Neural cell (in vitro differentiated cells): ENCODE measurements at regions not wholly inside any gene's neighbourhood (a gene's known extent, or its start where the extent isn't known, plus 50 kb on each side); places are given as distances from the start of the nearest gene placed in this dataset.

ENCODE experiments used
- H2AFZ ChIP-seq: fragments of 200-600, 300-800 bp; sonication (generic), shearing (Covaris generic); 2 replicates; pipeline ENCODE4 v1.6.0; 2014; ENCODE audit warnings: low read depth, mild to moderate bottlenecking, antibody characterized with exemption, low read length, moderate library complexity
- H3F3A ChIP-seq: fragments of 200-600 bp; shearing (Covaris generic); 2 replicates; pipeline ENCODE4 v1.6.1; 2016; ENCODE audit warnings: mild to moderate bottlenecking, moderate library complexity, mixed read lengths, antibody characterized with exemption, low read length; ENCODE audit not compliant: insufficient read depth, poor library complexity, severe bottlenecking
- H3K27ac ChIP-seq: fragments of 200-600, 300-800 bp; sonication (generic), shearing (Covaris generic); 2 replicates; pipeline ENCODE4 v1.5.1; 2014; ENCODE audit warnings: mild to moderate bottlenecking, low read length, moderate library complexity
- H3K27me3 ChIP-seq: fragments of 300-800, 200-600 bp; sonication (generic), shearing (Covaris generic); 2 replicates; pipeline ENCODE4 v1.6.0; 2014; ENCODE audit warnings: mild to moderate bottlenecking, low read depth, low read length, moderate library complexity; ENCODE audit not compliant: insufficient read depth
- H3K36me3 ChIP-seq: fragments of 300-800, 200-600 bp; sonication (generic), shearing (Covaris generic); 2 replicates; pipeline ENCODE4 v1.5.1; 2014; ENCODE audit warnings: mild to moderate bottlenecking, antibody characterized with exemption, low read length, moderate library complexity; ENCODE audit not compliant: insufficient read depth
- H3K4me2 ChIP-seq: fragments of 300-800, 200-600 bp; sonication (generic), shearing (Covaris generic); 2 replicates; pipeline ENCODE4 v1.6.0; 2014; ENCODE audit warnings: mild to moderate bottlenecking, low read length
- H3K4me3 ChIP-seq: fragments of 300-800, 200-600 bp; sonication (generic), shearing (Covaris generic); 2 replicates; pipeline ENCODE4 v1.5.1; 2014; ENCODE audit warnings: mild to moderate bottlenecking, low read length, moderate library complexity
- H3K79me2 ChIP-seq: fragments of 200-600 bp; shearing (Covaris generic); replicated peaks from 2 replicates; pipeline ENCODE4 v1.6.0; 2014; ENCODE audit warnings: mild to moderate bottlenecking, low read length, moderate library complexity; ENCODE audit not compliant: insufficient read depth
- H3K9ac ChIP-seq: fragments of 300-800, 200-600 bp; sonication (generic), shearing (Covaris generic); 2 replicates; pipeline ENCODE4 v1.6.1; 2016; ENCODE audit warnings: mild to moderate bottlenecking, low read length, mixed read lengths
- H3K9me2 ChIP-seq: fragments of 200-600 bp; shearing (Covaris generic); 2 replicates; pipeline ENCODE4 v1.6.1; 2016; ENCODE audit warnings: mild to moderate bottlenecking, low read length, mixed read lengths; ENCODE audit not compliant: insufficient read depth
- H3K9me3 ChIP-seq: fragments of 200-600, 300-800 bp; sonication (generic), shearing (Covaris generic); 2 replicates; pipeline ENCODE4 v1.6.1; 2016; ENCODE audit warnings: mild to moderate bottlenecking, mixed run types, low read length, moderate library complexity, mixed read lengths
- H4K20me1 ChIP-seq: fragments of 200-600 bp; shearing (Covaris generic); 2 replicates; pipeline ENCODE4 v1.6.1; 2016; ENCODE audit warnings: mild to moderate bottlenecking, mixed run types; ENCODE audit not compliant: insufficient read depth
- EZH2 ChIP-seq: fragments of 200-600, 300-800 bp; shearing (Covaris generic), sonication (generic); IDR thresholded peaks from 2 replicates; pipeline ENCODE4 v1.6.1; 2014; ENCODE audit warnings: antibody characterized with exemption, low read length, borderline replicate concordance, mild to moderate bottlenecking; ENCODE audit not compliant: insufficient read depth, poor library complexity, severe bottlenecking
- MXI1 ChIP-seq: fragments of 450-650 bp; conservative IDR thresholded peaks from 2 replicates; pipeline ENCODE4 v1.6.1; 2014; ENCODE audit warnings: antibody characterized with exemption, mild to moderate bottlenecking; ENCODE audit not compliant: poor library complexity, severe bottlenecking
- POLR2AphosphoS5 ChIP-seq: IDR thresholded peaks from 2 replicates; pipeline ENCODE4 v1.6.1; 2012
- RAD21 ChIP-seq: fragments of 450-650 bp; conservative IDR thresholded peaks from 2 replicates; pipeline ENCODE4 v1.6.1; 2014; ENCODE audit warnings: antibody characterized with exemption, mild to moderate bottlenecking, moderate library complexity
- SMC3 ChIP-seq: fragments of 450-650 bp; conservative IDR thresholded peaks from 2 replicates; pipeline ENCODE4 v1.6.1; 2014; ENCODE audit warnings: antibody characterized with exemption, mild to moderate bottlenecking, moderate library complexity; ENCODE audit not compliant: poor library complexity
- TAF1 ChIP-seq: IDR thresholded peaks from 2 replicates; pipeline ENCODE4 v1.6.1; 2012; ENCODE audit warnings: low read depth
- TF ChIP-seq, protein P1 (sequence below): IDR thresholded peaks from 2 replicates; pipeline ENCODE4 v1.6.1; 2012; ENCODE audit warnings: borderline replicate concordance
- TF ChIP-seq, protein P2 (sequence below): fragments of 450-650 bp; IDR thresholded peaks from 2 replicates; pipeline ENCODE4 v1.5.1; 2014; ENCODE audit warnings: antibody characterized with exemption, mild to moderate bottlenecking, moderate library complexity; ENCODE audit not compliant: poor library complexity, severe bottlenecking

DNA sequence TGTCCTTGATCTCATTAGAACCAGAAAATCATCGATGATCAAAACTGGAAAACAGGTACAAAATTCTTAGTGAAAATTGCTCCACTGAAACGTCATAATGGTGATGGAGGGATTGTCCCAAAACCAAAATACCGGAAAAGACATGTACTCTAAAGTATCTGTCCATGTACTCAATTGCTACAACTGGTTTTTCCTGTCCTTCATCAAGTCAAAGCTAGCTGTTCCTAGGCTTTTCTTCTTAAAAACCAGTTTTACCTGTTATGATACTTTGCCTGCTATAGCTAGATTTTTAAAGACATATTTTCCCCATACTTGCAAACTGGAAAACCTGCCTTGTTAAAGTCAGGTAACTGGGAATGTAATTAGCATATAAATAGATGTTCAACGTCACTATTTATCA, 50.5 kb upstream of the LRRC1 start:
- no peak overlapping the region for H3K4me3 ChIP-seq
- no peaks in the 10 kb centered on the region for H3K79me2 ChIP-seq
- no peak overlapping the region for H3K9ac ChIP-seq
- H3K27me3 ChIP-seq: no peaks in the 10 kb centered on the region
- no peak for TF ChIP-seq EZH2
- no peak for TF ChIP-seq MXI1
- TF ChIP-seq, protein P1, sequence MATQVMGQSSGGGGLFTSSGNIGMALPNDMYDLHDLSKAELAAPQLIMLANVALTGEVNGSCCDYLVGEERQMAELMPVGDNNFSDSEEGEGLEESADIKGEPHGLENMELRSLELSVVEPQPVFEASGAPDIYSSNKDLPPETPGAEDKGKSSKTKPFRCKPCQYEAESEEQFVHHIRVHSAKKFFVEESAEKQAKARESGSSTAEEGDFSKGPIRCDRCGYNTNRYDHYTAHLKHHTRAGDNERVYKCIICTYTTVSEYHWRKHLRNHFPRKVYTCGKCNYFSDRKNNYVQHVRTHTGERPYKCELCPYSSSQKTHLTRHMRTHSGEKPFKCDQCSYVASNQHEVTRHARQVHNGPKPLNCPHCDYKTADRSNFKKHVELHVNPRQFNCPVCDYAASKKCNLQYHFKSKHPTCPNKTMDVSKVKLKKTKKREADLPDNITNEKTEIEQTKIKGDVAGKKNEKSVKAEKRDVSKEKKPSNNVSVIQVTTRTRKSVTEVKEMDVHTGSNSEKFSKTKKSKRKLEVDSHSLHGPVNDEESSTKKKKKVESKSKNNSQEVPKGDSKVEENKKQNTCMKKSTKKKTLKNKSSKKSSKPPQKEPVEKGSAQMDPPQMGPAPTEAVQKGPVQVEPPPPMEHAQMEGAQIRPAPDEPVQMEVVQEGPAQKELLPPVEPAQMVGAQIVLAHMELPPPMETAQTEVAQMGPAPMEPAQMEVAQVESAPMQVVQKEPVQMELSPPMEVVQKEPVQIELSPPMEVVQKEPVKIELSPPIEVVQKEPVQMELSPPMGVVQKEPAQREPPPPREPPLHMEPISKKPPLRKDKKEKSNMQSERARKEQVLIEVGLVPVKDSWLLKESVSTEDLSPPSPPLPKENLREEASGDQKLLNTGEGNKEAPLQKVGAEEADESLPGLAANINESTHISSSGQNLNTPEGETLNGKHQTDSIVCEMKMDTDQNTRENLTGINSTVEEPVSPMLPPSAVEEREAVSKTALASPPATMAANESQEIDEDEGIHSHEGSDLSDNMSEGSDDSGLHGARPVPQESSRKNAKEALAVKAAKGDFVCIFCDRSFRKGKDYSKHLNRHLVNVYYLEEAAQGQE: no peak
- no peaks in the 10 kb centered on the region for H3K36me3 ChIP-seq
- no peaks in the 10 kb centered on the region for H4K20me1 ChIP-seq
- no peaks in the 10 kb centered on the region for H3K9me3 ChIP-seq
- H3F3A ChIP-seq: no peaks in the 10 kb centered on the region
- no peak overlapping the region for H3K4me2 ChIP-seq
- no peak overlapping the region for H2AFZ ChIP-seq
- no peak overlapping the region for H3K27ac ChIP-seq
- no peaks in the 10 kb centered on the region for H3K9me2 ChIP-seq

- H3K4me3 ChIP-seq: no peak overlapping the region
- no peaks in the 10 kb centered on the region for H3F3A ChIP-seq
- no peaks in the 10 kb centered on the region for H4K20me1 ChIP-seq
- H3K9me3 ChIP-seq: no peaks in the 10 kb centered on the region
- H3K9ac ChIP-seq: no peak overlapping the region
- H3K4me2 ChIP-seq: no peak overlapping the region
- H2AFZ ChIP-seq: no peak overlapping the region
- H3K79me2 ChIP-seq: no peaks in the 10 kb centered on the region
- no peaks in the 10 kb centered on the region for H3K27me3 ChIP-seq
- no peak overlapping the region for H3K27ac ChIP-seq
- no peaks in the 10 kb centered on the region for H3K36me3 ChIP-seq
- no peaks in the 10 kb centered on the region for H3K9me2 ChIP-seq
- TF ChIP-seq RAD21 (no peak), SMC3 (no peak), TAF1 (no peak), POLR2AphosphoS5 (no peak), MXI1 (no peak), EZH2 (no peak)
- TF ChIP-seq, protein P2, sequence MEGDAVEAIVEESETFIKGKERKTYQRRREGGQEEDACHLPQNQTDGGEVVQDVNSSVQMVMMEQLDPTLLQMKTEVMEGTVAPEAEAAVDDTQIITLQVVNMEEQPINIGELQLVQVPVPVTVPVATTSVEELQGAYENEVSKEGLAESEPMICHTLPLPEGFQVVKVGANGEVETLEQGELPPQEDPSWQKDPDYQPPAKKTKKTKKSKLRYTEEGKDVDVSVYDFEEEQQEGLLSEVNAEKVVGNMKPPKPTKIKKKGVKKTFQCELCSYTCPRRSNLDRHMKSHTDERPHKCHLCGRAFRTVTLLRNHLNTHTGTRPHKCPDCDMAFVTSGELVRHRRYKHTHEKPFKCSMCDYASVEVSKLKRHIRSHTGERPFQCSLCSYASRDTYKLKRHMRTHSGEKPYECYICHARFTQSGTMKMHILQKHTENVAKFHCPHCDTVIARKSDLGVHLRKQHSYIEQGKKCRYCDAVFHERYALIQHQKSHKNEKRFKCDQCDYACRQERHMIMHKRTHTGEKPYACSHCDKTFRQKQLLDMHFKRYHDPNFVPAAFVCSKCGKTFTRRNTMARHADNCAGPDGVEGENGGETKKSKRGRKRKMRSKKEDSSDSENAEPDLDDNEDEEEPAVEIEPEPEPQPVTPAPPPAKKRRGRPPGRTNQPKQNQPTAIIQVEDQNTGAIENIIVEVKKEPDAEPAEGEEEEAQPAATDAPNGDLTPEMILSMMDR: no peak
- TF ChIP-seq, protein P1: no peak
Measured at GRCh38 chr6:53741034-53741823, 53.6 kb upstream of the LRRC1 start.
